CD4-positive, alpha-beta T cell treated with Interleukin-15 for 1 hour (primary cell): ENCODE measurements at regions not wholly inside any gene's neighbourhood (a gene's known extent, or its start where the extent isn't known, plus 50 kb on each side); places are given as distances from the start of the nearest gene placed in this dataset.
A peak's percentile ranks its signal among the peaks of the same experiment; 100 is the strongest.

Experiments
- DNase-seq: peaks from one replicate; pipeline ENCODE4 v3.0.0-alpha.2; 2020

DNA sequence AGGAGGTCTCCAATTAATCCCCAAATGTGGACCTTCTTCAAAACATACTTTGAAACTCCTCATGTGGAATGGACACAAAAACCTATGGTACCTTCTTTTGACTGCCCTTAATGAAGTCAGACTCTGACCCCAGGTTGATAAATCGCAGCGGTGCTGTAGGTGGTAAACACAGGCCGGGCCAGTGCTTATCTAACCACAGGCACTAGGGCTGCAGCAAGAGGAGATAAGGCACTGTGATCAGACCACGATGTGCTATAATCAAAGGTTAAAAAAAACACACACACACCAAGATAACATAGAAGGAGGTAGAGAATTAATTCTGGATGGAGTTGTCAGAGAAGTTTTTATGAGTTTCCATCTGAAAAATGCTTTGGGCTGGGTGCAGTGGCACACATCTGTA is 52.3 kb upstream of the SIPA1L2 start:
- no peak for DNase-seq

DNA sequence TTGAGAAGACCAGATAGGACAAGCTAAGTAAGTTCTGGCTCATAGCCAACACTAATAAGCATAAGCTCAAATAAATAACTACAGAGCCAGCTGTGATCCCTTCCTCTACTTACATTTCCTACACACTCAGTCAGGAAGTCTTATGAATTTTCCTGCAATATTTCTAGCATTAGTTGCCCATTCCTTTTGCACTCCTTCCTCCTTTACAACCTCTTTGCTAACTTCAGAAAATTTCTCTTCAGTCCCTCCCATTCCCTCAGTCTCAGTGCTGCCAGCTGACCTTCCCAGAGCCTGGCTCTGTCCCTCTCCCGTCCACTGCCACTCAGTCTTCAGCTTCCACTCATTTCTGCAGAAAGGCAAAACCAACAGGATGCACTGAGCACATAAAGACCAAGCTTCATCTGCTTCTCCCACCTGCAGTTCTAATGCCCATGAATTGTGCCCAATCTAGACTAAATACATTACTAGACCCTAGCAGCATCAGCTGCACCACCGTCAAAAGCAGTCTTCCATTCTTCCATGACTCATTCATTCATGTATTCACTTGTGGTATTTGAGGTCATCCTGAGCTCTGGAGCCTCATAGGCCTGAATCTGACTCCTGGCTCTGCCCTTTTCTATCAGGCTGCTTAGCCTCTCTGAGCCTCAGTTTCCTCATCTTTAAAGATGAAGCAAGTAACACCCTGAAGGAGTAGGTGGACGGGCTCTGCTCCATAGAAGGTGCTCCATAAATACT is 54.6 kb upstream of the SIPA1L2 start:
- no peak for DNase-seq

DNA sequence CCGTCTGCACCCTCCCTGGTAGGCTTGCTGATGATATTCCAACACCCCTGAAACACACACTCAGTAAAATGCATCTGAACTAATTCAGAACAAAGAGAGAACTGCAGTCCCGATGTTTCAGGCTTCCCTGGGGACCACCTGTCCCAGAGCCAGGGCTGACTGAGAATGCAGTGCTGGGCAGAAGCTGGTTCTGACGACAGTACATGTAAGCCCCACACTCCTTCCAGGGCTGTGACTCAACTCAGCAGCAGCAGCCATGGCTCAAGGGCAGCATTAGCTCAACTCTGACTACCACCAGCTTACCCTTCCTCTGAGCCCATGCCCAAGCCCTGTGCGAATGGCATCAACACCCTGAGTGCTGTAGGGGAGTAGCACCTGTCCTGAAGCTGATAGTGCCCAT is 56.4 kb upstream of the SIPA1L2 start:
- DNase-seq, result no peak

DNA sequence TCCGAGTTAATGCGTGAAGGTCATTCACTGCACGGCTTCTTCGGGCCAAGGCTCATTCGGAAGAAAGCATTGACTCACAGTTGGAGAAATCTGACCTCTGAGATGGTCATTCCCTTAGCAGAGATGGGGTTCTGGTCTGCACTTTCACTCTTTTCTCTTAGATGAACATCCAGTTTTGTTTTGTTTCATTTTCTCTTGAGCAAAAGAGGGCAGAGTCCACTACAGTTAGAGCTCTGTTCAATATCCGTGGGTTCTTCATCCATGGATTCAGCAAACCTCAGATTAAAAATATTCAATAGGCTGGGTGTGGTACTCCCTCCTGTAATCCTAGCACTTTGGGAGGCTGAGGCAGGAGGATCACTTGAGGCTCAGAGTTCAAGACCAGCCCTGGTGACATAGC is 57.4 kb upstream of the SIPA1L2 start:
- no peak for DNase-seq

DNA sequence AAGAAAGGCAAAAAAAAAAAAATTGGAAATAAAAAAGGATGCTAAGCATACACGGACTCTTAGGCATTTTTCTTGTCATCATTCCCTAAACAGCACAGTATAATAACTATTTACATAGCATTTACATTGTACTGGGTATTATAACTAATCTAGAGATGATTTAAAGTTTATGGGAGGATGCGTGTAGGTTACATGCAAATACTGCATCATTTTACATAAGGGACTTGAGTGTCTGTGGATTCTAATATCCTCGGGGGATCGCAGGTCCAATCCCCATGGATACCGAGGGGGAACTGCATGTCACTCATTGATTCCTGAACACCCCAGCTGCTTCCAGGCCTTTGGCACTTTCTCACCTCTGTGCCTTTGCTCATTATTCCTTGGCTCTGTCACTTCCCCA is 57.8 kb upstream of the SIPA1L2 start:
- no peak for DNase-seq

DNA sequence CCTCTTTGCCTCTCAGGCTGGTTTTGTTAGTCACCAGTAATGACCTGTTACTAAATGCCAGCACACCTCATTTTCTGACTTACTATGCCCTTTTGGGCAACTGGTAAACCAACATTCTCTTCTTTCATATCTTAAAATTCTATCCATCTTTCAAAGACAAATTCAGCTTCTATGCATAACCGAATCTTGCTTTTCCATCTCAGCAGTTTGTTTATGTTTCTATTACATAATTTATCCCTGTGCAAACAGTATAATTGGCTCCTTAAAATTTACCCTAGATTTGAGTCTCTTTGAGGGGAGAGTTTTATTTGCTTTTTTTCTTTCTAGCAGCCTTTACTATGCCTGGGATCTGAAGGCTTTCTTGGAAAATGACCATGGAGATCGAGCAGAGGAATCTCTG is 58.5 kb upstream of the SIPA1L2 start:
- DNase-seq, result no peak

DNA sequence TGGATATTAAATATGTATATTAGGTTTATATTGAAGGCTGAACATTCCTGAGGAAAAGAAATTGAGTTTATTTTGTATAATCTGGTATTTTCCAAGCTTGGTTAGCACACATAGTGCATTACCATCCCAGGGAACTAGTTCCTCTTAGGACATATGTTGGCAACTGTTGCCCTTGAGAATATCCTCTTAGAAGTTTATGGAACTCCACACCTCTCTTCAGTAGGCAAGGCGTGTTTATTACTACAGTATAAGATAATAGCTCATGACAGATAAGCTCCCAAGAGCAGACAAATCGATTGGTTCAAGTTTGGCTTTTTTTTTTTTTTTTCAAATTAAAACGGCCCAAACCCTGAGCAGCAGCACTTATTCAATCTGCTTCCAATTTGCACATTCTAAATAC is 59.8 kb upstream of the SIPA1L2 start:
- no peak for DNase-seq

DNA sequence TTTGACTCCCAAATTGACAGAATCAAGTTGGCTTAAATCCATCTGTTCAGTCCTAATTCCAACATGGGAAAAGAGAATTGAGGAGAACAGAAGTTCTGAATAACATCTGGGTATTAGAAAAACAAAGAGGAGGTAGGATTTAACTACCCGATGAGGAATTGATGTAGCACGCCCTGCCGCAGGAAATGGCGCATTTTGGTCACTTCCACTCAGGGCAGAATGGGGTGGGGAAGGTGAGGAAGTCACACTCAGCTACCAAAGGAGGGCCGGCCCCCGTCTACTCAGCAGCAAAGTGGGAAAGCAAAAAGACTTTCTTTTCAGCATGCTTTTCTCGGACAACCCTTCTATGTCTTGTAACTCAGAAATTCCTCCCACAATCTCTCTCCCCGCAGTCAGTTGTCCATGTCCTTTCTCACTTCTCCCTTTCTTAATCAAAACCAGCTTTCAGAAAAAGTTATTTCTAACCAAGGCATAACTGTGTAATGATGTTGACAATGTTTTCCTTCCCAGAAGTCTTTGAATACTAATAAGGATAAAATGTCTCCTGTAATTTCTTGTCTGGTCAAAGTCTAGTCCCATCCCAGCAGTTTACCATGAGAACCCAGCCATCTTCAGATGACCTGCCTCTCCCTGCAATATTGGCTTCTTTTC is 60.5 kb upstream of the SIPA1L2 start:
- no peak for DNase-seq

DNA sequence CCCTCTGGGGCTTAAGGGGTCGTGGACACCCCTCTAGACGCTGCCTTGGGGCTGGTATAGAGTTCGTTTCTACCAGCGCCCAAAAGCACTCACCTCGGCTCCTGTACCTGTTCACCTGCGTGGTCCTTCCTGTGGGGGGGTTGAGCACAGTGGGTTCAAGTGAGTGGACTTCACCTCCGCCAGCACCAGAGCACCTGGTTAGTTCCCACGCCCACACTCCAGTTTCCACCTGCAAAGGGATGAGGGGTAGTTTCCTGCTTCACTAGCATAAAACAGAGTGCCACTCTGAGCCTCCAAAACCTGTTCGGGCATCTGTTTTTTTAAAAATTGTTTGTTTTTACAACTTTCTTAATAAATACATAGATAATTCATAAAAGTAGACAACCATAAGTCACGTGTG is 64.5 kb upstream of the SIPA1L2 start:
- DNase-seq, result no peak

DNA sequence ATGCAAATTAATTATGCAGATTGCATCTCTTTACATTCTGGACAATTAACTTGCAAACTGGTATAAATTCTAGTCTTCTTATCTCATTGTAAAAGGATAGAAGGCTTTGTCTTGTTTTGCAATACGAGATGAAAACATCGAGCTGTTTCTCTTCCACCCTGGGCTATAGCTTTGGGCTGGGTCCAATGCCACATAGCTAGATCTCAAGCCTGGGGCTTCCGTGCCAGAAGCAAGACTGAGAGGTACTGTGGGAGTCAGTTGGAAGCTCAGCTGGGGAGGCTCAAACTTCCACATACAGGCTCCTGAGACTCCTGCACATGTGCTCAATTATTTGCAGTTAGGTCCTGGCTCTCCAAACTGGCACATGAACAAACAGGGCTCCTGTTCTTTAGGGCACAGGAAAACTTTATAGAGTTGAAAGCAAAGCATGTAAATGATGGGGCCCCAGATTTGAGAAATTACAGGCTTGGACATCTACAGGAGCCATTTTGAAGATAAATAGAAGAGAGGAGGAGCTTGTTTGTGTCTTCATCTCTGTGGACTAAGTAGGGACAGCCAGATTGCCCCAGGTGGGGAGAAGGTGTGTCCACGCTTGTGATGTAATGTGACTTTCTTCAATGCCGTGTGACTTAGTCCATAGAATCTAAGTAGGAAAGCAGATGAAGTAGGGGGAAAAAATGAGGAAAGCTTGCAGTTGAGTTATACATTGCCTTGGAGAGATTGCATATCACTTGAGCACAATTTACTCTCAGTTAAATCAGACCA is 65.9 kb upstream of the SIPA1L2 start:
- DNase-seq, result no peak

DNA sequence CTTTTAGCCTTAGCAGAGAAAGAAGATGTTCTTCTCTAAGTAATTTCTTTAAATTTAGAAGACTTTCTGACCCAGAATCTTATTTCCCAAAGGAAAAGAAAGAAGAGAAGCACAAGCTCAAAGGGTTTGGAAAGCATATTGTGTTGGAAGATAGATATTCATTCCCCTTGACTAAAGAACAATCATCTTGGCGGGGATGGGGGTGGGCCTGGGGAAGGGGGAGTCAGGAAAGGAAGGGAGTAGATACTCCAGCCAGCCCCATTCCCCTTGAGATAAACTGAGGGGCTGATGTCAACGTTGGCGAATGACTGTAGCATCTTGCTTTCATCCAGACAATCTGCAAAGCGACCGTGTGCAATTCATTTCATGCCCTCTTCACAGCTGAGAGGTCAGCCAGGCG is 66.5 kb upstream of the SIPA1L2 start:
- DNase-seq, result no peak

DNA sequence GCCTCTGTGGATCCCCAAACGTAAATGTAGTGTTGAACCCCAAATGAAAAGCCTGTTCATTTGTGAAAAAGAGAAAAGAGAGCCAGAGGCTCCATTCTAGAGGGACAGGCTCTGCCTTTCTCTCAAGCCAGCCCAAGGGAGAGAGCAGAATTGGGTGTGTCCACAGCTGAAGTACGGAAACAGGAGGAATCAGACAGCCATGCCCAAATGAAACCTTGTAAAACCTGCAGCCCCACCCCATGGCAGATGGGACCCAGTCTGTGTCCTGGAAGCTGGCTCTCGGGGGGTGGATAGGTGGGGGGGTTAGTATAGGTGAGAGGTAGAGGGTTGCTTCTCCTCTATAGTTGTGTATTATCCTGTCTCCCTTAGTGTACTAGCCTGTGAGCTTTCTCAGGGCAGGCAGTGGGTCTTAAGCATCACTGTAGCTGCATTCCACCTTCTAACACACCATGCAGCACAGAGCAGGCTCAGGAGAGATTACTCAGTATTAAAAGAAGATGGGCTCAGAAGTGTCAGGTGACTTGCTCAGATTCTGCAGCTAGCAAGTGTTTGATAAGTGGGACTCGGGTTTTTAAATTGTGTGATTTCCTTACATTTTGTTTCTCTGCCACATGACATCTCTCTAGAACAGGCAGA is 67.4 kb upstream of the SIPA1L2 start:
- no peak for DNase-seq

DNA sequence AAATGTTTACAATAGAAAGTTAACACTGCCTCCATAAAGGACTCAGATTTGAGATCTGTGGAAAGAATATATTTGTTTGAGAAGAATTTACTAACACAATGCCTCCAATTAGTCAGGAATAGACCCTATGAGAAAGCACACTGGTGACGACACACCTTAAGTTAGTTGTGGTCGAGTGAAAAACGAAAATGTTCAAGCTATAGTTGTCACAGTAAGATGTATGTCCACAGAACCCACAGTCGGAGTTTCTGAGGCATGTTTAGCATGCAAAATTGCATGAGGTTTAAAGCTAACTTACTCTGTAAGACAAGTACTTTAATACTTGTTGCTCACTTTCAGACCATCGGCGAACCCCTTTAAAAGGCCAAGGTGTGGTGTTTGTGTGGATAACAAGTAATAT is 69.9 kb upstream of the SIPA1L2 start:
- no peak for DNase-seq

DNA sequence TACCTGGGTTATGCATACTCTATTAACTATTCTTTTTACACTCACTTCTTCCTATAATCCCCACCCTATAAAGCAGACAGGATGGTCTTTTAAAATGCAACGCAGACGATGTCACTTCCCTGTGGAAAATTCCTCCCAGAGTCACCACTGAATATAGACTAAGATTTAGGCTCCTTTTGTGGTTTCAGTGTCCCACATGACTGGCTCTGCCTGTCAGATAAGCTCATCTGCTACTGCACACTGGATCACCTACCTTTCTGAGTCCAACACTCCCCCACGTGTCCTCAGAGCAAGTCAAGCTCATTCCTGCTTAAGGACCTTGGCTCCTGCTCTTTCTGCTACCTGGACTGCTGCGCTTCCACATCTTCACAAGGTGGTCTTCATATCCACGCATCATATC is 73.0 kb upstream of the SIPA1L2 start:
- no peak for DNase-seq

DNA sequence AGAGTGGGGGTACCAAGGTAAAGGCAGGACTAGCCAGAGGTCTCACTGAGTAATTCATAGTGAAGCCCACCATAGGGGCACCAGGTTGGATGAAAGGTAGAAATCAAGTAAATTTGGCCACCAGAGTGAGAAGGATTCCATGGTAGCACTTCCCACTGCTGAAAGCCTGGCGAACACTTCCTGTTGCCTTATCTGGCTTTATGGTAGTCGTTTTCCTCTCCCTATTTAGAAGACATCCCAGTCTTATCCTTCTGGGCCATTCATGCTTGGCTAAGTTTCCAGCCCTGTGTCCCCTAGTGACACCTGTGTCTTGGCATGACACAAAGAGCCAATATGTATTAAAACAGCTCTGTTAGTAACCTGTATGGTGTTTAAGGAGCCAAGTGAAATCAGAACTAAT is 74.3 kb upstream of the SIPA1L2 start:
- DNase-seq, result no peak

DNA sequence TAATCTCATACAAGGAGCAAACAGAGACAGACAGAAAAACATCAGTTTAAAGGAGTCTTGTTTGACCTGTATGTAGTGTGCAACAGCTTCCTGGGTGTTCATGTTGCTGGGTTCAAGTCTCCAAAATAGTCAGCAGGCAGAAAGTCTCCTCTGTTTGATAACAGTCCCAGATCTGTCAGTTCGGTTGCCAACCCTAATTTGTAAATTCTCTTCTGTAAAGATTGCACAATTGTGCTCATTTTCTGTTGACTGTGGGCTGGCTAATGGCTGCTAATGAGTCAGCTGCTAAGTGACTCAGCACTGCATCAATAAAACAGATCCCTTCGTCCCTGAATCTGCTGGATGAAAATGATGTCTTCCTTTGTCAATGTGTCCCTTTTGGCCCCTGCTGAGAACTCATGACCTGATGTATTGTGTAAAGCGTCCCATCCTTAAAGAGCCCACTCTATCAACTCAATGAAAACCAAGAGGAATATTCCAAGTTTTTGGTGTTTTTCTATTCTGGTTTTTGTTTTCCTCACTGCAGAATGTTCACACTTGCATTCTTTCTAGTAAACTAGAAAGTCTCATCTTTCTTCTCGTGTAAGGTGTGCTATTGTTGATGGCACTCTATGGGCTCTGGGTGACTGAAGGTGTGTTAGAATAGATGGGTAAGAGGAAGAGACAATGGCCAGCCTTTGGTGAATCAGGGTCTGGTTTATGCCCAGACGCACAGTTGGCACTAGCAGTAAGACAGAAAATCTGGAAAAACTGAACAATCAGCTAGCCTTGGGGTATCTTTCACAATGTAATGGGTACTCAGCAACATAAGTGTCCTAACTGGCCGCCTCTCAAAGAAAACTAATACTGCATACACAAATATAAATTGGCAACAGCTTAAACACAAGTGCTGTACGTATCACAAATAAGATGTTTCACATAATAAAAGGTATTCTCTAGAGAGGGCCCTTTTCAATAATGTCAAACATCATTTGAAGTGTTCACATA is 75.1 kb upstream of the SIPA1L2 start:
- peak; percentile 29 for DNase-seq

DNA sequence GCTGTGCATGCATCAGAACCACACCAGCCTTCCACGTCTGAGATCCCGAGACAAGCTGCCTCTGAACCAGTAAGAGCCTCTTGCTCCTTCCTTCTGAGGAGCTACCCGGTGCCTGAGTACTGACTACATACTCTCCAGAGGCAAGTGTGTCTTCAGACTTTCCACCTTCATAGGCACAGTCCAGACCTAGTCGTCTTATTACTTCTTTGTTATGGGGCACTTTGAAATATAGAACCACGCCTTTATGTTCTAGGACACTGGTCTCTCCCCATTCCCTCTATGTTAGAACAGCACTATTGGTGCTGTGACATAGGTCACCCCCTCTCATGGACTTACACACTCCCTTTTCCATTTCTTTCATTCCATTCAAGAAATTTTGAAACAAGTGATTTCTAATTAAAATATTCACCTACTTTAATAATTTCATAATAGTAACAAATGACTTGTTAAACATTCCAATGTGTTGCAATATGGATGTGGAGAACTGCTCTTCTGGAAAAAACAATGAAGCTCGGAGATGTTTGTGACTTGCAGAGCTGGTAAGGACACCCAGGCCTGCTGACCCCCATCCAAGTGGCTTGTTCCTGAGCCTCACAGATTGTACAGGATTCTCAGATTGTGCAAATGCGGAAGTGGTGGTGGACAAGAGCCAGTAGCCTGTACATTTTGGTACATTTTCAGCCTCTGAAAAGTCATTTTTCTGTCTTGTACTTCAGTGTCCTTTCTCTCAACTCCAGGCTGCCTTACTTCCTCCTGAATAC is 76.1 kb upstream of the SIPA1L2 start:
- no peak for DNase-seq

DNA sequence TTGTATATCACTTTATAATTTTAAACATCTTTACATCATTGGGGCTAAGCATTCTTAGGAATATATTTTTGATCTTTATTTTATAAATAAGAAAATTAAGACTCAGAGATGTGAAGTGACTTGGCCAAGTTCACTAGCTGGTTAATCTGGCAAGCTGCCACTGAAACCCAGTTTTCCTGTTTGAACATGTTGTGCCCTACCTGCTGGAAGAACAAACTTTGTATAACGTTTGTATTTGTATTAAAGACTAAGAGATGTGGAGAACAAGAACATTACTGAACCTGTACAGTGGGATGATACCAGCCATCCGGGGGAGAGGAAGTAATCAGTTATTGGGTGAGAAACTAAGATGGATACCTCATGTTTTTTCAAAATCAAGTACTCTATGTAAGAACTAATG is 77.2 kb upstream of the SIPA1L2 start:
- no peak for DNase-seq

DNA sequence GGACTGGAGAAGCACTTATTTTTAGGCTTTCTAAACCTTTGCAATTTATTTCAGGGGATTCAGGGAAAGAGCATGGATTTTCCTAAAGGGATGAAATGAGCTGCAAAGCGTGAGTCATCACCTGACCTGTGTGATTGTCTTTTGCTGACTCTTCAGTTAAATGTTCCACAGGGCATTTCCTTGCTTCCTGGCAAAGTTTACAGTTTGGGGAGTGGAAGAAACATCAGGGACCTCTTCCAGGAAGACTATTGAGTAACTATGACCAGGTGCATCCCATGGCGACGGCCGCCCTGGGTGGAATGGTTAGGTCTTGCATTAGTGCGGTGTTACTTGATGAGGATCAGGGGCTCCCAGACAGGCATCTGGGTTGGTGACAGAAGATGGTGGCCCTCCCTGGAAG is 79.5 kb upstream of the SIPA1L2 start:
- no peak for DNase-seq

DNA sequence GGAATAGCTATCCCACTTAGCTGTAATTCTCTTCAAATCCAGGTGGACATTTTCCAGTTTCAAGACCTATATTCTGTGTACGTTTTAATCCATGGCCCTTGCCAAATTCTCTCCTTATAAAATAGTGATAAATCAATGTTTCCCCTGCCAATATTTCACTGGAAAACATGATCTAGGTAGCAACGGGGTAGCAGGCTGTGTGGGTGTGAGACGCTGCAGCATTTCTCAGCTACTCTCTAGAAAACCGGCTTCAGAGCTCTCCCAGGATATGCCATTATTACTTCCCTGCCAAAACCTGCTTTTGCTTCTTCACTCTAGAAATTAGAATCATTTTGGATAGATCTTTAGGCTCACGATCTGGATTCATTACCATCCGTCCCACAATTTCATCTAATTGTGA is 82.1 kb upstream of the SIPA1L2 start:
- DNase-seq, result no peak

DNA sequence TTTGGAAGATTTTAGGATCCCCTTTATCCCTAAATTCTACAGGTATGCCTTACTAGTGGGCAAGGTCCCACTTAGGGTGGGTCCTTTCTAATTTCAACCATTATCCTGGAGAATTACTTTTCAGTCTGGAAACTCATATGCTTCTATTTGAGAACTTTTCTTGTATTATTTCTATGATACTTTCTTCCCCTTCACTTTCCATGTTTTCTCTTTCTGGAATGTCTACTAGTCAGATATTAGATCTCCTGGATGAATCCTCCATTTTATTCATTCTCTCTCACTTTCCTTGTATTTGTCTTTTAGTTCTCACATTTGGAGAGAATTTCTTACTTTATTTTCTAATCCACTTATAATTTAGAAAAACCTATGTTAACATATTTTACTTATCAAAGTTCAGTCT is 83.9 kb upstream of the SIPA1L2 start:
- DNase-seq, result no peak

DNA sequence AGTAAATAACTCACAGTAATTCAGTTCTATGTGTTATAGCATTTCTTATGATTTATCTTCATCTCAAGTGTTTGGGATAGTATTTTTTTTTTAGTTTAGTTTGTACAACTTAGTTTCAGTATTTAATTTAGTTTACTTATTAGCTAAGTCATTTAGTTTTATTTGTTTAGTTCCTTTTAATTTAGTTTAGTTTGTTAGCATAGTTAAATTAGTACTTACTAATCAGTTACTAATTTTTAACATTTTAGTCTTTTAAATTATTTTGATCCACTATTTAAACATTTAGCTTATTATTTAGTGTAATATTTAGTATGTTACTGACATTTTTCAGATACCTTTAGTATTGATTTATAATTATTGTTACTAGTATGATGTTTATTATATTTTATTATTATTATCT is 85.2 kb upstream of the SIPA1L2 start:
- no peak for DNase-seq
